Mucosa of descending colon (tissue), 3 donors: ENCODE measurements at regions not wholly inside any gene's neighbourhood (a gene's known extent, or its start where the extent isn't known, plus 50 kb on each side); places are given as distances from the start of the nearest gene placed in this dataset.
"Not testable (repeated sequence)": the region's sequence is repeated elsewhere in the genome, so short reads cannot be mapped to it uniquely, and the experiment has no call there.

Experiments
- ATAC-seq: fragments of 200-7000 bp; cut with Tn5 transposase; one replicate; pipeline ENCODE4 v1.9.1; 2020; ENCODE audit warnings: mild to moderate bottlenecking, moderate library complexity
- DNase-seq, 3 donors: peaks; one replicate each; pipeline ENCODE4 v3.0.0-alpha.2; 2020
- H3K36me3 ChIP-seq: fragments of 200-600 bp; one replicate; pipeline ENCODE4 v1.8.0; 2021; ENCODE audit warnings: low read depth, mild to moderate bottlenecking
- H3K4me1 ChIP-seq: fragments of 200-600 bp; one replicate; pipeline ENCODE4 v1.8.0; 2021; ENCODE audit warnings: low read depth, mild to moderate bottlenecking
- H3K4me3 ChIP-seq: fragments of 200-600 bp; one replicate; pipeline ENCODE4 v1.8.0; 2021; ENCODE audit warnings: mild to moderate bottlenecking
- H3K9me3 ChIP-seq: fragments of 200-600 bp; one replicate; pipeline ENCODE4 v1.8.0; 2021; ENCODE audit warnings: mild to moderate bottlenecking
- intact Hi-C, 2 donors: fragments of 100-400 bp; cut with DNase I in 1 of 2; cut with micrococcal nuclease in 1 of 2; formaldehyde crosslinking; loops; one replicate each; pipeline versions ENCODE4 v1.11.0 to v1.11.1; 2022; cut with DNase I, micrococcal nuclease
- TF ChIP-seq, protein P1 (sequence below): fragments of 200-600 bp; IDR thresholded peaks from one replicate; pipeline ENCODE4 v1.8.0; 2022; ENCODE audit warnings: antibody characterized with exemption, mild to moderate bottlenecking
- donor health status: DM: no; HTN: no; CAD: no; lungs with moderate emphysema.
- donor health status: DM: no; HTN: no; CAD: no.
- donor health status: DM: no; HTN: yes; CAD: no.

DNA sequence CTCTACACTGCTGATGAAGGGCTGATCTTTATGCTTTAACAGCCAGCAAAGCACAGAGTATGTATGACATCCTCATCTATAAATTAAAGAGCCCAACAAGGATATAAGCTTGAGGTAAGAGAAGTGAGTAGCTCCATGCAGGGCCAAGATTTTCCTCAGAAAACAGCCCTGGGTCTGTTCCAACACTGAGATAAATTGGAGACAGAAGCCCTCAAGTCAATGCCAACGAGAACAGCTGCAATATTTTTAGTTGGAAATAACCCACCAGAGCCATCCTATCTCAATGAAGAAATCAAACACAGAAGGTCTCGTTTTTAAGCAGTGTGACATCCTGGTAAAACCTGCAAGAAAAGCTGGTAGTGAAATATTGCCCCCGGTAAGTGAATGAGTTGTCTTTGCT is 297.0 kb upstream of the AUTS2 start:
- H3K9me3 ChIP-seq: peaks cover 44% of the 10 kb centered on the region
- H3K4me1 ChIP-seq: no peaks in the 10 kb centered on the region
- DNase-seq (no peak), ATAC-seq (no peak)
- H3K4me3 ChIP-seq: no peak overlapping the region
- TF ChIP-seq, protein P1, sequence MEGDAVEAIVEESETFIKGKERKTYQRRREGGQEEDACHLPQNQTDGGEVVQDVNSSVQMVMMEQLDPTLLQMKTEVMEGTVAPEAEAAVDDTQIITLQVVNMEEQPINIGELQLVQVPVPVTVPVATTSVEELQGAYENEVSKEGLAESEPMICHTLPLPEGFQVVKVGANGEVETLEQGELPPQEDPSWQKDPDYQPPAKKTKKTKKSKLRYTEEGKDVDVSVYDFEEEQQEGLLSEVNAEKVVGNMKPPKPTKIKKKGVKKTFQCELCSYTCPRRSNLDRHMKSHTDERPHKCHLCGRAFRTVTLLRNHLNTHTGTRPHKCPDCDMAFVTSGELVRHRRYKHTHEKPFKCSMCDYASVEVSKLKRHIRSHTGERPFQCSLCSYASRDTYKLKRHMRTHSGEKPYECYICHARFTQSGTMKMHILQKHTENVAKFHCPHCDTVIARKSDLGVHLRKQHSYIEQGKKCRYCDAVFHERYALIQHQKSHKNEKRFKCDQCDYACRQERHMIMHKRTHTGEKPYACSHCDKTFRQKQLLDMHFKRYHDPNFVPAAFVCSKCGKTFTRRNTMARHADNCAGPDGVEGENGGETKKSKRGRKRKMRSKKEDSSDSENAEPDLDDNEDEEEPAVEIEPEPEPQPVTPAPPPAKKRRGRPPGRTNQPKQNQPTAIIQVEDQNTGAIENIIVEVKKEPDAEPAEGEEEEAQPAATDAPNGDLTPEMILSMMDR: no peak
- H3K36me3 ChIP-seq: no peaks in the 10 kb centered on the region
- intact Hi-C loops: no loop called here

DNA sequence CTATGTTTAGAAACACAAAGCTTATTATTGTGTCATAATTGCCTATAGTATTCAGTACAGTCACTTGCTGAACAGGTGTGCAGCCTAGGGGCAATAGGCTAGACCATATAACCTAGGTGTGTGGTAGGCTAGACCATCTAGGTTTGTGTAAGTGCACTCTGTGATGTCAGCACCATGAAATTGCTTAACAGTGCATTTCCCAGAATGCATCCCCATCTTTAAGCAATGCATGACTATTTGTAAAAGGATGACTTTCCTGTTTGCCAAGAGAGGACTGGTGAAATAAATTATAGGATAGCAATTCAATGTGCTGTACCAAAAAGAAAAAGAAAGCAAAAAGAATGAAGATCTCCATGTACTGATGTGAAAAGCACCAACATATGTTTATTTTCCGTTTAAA is 288.7 kb upstream of the AUTS2 start:
- Histone ChIP-seq H3K36me3 (no peaks in the 10 kb centered on the region), H3K4me1 (no peaks in the 10 kb centered on the region), H3K9me3 (peaks cover 10% of the 10 kb centered on the region), H3K4me3 (no peak overlapping the region)
- ATAC-seq (no peak), DNase-seq (no peak)
- intact Hi-C loops: no loop called here
- TF ChIP-seq, protein P1: no peak

DNA sequence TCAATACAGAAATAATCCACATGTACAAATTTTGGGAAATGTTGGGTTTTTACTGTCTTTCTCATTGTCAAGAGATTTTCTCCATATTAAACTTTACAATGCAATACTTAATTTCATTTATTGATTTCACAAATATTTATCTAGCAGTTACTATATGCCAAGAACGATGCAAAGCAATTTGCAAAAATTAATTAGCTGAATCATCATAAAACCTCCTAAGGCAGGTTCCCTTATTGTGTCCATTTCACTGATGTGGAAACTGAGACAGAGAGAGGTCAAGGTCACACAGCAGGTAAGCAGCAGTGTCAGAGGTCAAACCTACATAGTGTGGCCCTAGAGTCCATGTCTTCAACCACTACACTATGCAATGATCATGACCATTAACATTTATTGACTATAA is 286.8 kb upstream of the AUTS2 start:
- no peak overlapping the region for H3K4me3 ChIP-seq
- H3K36me3 ChIP-seq: no peaks in the 10 kb centered on the region
- no peak for DNase-seq
- intact Hi-C loops: no loop called here
- H3K9me3 ChIP-seq: peaks cover 8% of the 10 kb centered on the region
- no peaks in the 10 kb centered on the region for H3K4me1 ChIP-seq
- ATAC-seq: no peak
- TF ChIP-seq, protein P1: no peak

DNA sequence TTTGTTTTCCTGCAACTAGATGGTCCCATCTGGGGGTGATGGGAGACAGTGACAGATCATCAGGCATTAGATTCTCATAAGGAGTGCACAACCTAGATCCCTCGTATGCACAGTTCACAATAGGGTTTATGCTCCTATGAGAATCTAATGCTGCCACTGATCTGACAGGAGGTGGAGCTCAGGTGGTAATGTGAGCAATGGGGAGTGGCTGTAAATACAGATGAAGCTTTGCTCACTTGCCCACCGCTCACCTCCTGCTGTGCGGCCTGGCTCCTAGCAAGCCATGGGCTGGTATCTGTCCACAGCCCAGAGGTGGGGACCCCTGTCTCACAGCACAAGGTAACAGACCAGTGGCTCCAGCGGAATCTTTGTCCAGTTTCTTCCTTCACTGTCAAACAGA is 284.4 kb upstream of the AUTS2 start:
- H3K4me3 ChIP-seq, H3K36me3 ChIP-seq, H3K4me1 ChIP-seq, DNase-seq, intact Hi-C loops, ATAC-seq: not testable (repeated sequence)
- peaks cover 17% of the 10 kb centered on the region for H3K9me3 ChIP-seq

DNA sequence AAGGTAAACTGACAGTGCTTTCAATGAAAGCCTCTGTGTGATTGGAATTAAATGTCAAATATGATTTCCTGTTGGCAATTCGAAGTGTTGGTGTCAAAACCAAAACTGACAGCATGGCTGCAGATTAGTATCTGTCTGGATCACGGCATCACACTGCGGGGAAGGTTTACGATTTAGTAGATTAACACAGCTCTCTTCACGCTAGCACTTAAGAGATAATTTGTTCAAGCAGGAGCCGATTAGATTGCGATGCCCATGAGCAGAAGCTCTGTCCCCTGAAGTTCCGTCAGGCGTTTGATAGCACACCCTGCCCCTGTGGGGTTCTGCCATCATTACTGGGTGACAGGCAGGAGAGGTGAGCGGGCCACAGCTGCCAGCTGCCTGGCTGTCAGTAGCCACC is 279.5 kb upstream of the AUTS2 start:
- no peaks in the 10 kb centered on the region for H3K36me3 ChIP-seq
- no peaks in the 10 kb centered on the region for H3K4me1 ChIP-seq
- intact Hi-C loops: no loop called here
- H3K4me3 ChIP-seq: no peak overlapping the region
- H3K9me3 ChIP-seq: peaks cover 27% of the 10 kb centered on the region
- TF ChIP-seq, protein P1: no peak
- DNase-seq (no peak), ATAC-seq (no peak)

DNA sequence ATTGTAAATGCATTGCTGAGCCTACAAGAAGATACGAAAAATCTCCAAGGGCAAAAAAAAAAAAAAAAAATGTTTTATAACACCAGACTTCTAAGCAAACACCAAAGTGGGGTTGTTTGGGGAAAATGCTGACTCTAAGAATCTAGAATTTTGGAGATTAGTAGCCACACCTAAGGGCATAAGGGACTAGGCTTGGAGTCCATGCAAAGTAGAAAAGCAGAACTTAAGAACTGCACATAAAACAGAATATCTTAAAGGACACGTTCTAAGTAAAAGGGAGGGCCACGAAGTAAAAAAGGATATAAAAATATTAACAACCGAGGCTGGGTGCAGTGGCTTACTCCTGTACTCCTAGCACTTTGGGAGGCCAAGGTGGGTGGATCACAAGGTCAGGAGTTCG is 269.8 kb upstream of the AUTS2 start:
- DNase-seq (no peak), ATAC-seq (no peak)
- Histone ChIP-seq H3K9me3 (peaks cover 16% of the 10 kb centered on the region), H3K4me1 (no peaks in the 10 kb centered on the region), H3K4me3 (no peak overlapping the region), H3K36me3 (no peaks in the 10 kb centered on the region)
- intact Hi-C loops: no loop called here
- TF ChIP-seq, protein P1: no peak
